ENCODE measurements at regions not wholly inside any gene's neighbourhood (a gene's known extent, or its start where the extent isn't known, plus 50 kb on each side); places are given as distances from the start of the nearest gene placed in this dataset.
"Not testable (repeated sequence)": the region's sequence is repeated elsewhere in the genome, so short reads cannot be mapped to it uniquely, and the experiment has no call there.

- not testable (repeated sequence) for TF ChIP-seq CTCF (IDR thresholded peaks at IDR 0.05; ENCODE audit: borderline replicate concordance, extremely low read depth, low read length, poor library complexity, severe bottlenecking); EZH2 (IDR thresholded peaks at IDR 0.05; ENCODE audit: borderline replicate concordance, low read depth, low read length, severe bottlenecking)
Measured at GRCh38 chr15:20307137-20307536, 234.5 kb downstream of the GOLGA6L6 start.

All from DND-41 (cell line).